ENCODE measurements at regions not wholly inside any gene's neighbourhood (a gene's known extent, or its start where the extent isn't known, plus 50 kb on each side); places are given as distances from the start of the nearest gene placed in this dataset.
"Not testable (repeated sequence)": the region's sequence is repeated elsewhere in the genome, so short reads cannot be mapped to it uniquely, and the experiment has no call there.

DNA sequence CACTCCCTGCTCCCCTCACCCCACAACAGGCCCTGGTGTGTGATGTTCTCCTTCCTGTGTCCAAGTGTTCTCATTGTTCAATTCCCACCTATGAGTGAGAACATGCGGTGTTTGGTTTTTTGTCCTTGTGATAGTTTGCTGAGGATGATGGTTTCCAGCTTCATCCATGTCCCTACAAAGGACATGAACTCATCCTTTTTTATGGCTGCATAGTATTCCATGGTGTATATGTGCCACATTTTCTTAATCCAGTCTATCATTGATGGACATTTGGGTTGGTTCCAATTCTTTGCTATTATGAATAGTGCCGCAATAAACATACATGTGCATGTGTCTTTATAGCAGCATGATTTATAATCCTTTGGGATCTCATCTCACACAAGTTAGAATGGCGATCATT, 101.5 kb upstream of the NGF start:
- not testable (repeated sequence) for TF ChIP-seq EGR1 (IDR thresholded peaks at IDR 0.05; ENCODE audit: low read depth in 2 of 2); RAD21 (IDR thresholded peaks at IDR 0.05); RXRA (IDR thresholded peaks at IDR 0.05); TAF1 (conservative IDR thresholded peaks at IDR 0.05); FOXA1 (IDR thresholded peaks at IDR 0.05); YY1 (IDR thresholded peaks at IDR 0.05); JUND (IDR thresholded peaks at IDR 0.05); NR2F2 (IDR thresholded peaks at IDR 0.05); SP1 (IDR thresholded peaks at IDR 0.05); HNF4G (IDR thresholded peaks at IDR 0.05)
- TF ChIP-seq, protein P1, sequence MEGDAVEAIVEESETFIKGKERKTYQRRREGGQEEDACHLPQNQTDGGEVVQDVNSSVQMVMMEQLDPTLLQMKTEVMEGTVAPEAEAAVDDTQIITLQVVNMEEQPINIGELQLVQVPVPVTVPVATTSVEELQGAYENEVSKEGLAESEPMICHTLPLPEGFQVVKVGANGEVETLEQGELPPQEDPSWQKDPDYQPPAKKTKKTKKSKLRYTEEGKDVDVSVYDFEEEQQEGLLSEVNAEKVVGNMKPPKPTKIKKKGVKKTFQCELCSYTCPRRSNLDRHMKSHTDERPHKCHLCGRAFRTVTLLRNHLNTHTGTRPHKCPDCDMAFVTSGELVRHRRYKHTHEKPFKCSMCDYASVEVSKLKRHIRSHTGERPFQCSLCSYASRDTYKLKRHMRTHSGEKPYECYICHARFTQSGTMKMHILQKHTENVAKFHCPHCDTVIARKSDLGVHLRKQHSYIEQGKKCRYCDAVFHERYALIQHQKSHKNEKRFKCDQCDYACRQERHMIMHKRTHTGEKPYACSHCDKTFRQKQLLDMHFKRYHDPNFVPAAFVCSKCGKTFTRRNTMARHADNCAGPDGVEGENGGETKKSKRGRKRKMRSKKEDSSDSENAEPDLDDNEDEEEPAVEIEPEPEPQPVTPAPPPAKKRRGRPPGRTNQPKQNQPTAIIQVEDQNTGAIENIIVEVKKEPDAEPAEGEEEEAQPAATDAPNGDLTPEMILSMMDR (IDR thresholded peaks at IDR 0.05; ENCODE audit: low read depth, low read length, missing input control), result not testable (repeated sequence)
- TF ChIP-seq, protein P2, sequence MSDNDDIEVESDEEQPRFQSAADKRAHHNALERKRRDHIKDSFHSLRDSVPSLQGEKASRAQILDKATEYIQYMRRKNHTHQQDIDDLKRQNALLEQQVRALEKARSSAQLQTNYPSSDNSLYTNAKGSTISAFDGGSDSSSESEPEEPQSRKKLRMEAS (IDR thresholded peaks at IDR 0.05), result not testable (repeated sequence)
- TF ChIP-seq, protein P3, sequence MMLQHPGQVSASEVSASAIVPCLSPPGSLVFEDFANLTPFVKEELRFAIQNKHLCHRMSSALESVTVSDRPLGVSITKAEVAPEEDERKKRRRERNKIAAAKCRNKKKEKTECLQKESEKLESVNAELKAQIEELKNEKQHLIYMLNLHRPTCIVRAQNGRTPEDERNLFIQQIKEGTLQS (IDR thresholded peaks at IDR 0.05), result not testable (repeated sequence)
- TF ChIP-seq, protein P4, sequence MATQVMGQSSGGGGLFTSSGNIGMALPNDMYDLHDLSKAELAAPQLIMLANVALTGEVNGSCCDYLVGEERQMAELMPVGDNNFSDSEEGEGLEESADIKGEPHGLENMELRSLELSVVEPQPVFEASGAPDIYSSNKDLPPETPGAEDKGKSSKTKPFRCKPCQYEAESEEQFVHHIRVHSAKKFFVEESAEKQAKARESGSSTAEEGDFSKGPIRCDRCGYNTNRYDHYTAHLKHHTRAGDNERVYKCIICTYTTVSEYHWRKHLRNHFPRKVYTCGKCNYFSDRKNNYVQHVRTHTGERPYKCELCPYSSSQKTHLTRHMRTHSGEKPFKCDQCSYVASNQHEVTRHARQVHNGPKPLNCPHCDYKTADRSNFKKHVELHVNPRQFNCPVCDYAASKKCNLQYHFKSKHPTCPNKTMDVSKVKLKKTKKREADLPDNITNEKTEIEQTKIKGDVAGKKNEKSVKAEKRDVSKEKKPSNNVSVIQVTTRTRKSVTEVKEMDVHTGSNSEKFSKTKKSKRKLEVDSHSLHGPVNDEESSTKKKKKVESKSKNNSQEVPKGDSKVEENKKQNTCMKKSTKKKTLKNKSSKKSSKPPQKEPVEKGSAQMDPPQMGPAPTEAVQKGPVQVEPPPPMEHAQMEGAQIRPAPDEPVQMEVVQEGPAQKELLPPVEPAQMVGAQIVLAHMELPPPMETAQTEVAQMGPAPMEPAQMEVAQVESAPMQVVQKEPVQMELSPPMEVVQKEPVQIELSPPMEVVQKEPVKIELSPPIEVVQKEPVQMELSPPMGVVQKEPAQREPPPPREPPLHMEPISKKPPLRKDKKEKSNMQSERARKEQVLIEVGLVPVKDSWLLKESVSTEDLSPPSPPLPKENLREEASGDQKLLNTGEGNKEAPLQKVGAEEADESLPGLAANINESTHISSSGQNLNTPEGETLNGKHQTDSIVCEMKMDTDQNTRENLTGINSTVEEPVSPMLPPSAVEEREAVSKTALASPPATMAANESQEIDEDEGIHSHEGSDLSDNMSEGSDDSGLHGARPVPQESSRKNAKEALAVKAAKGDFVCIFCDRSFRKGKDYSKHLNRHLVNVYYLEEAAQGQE (IDR thresholded peaks at IDR 0.05), result not testable (repeated sequence)

Data from liver (tissue), 3 donors.